Esophagus muscularis mucosa (tissue), 4 donors: ENCODE measurements at regions not wholly inside any gene's neighbourhood (a gene's known extent, or its start where the extent isn't known, plus 50 kb on each side); places are given as distances from the start of the nearest gene placed in this dataset.

Experiments used
- EP300 ChIP-seq: sonication (generic); formaldehyde crosslinking; IDR thresholded peaks from one replicate; pipeline ENCODE4 v1.6.1; 2017; ENCODE audit warnings: antibody characterized with exemption
- POLR2A ChIP-seq: fragments of 450-650 bp; IDR thresholded peaks from one replicate; pipeline ENCODE4 v1.6.1; 2017; ENCODE audit warnings: antibody characterized with exemption, moderate library complexity, mild to moderate bottlenecking, low read depth
- POLR2AphosphoS5 ChIP-seq, 2 donors: sonication (generic); formaldehyde crosslinking; IDR thresholded peaks; one replicate each; pipeline ENCODE4 v1.6.1; 2017; ENCODE audit warnings: antibody characterized with exemption in 2 of 2
- TF ChIP-seq, protein P1 (sequence below), 3 experiments: fragments of 200-600 bp in 2 of 3; fragments of 450-650 bp in 1 of 3; sonication (generic) in 2 of 3; IDR thresholded peaks; one replicate each; pipeline ENCODE4 v1.5.1; 2017 to 2019; ENCODE audit warnings: antibody characterized with exemption in 3 of 3, mild to moderate bottlenecking in 2 of 3, moderate library complexity in 1 of 3

DNA sequence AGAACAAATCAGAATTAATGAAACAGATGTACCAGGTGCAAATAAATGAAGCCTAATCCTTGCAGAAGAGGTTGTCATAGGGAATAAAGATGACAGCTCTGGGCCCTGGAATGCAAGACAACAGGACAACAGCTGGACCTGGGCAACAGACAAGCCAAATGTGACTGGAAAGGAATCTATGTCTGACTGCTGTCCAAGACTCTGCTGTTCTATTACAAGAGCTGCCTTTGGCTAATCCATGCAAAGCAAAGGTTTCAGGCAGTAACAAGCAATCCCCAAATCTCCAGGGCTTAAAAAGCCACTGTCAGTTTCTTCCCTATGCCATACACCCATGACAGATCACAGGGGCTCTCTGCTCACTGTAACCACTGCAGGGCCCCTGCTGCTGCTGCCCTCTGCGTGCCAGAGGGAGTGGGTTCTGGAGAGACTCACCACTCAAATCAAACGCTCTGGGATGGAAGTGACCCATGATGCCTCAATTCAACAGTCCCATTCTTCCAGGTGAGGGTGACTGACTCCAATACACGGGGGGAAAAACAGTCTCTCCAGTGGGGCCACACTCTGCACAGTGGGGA lies 218.9 kb upstream of the SFSWAP start:
- TF ChIP-seq, protein P1, sequence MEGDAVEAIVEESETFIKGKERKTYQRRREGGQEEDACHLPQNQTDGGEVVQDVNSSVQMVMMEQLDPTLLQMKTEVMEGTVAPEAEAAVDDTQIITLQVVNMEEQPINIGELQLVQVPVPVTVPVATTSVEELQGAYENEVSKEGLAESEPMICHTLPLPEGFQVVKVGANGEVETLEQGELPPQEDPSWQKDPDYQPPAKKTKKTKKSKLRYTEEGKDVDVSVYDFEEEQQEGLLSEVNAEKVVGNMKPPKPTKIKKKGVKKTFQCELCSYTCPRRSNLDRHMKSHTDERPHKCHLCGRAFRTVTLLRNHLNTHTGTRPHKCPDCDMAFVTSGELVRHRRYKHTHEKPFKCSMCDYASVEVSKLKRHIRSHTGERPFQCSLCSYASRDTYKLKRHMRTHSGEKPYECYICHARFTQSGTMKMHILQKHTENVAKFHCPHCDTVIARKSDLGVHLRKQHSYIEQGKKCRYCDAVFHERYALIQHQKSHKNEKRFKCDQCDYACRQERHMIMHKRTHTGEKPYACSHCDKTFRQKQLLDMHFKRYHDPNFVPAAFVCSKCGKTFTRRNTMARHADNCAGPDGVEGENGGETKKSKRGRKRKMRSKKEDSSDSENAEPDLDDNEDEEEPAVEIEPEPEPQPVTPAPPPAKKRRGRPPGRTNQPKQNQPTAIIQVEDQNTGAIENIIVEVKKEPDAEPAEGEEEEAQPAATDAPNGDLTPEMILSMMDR (IDR thresholded peaks at IDR 0.05) = no peak
- TF ChIP-seq POLR2AphosphoS5 (IDR thresholded peaks at IDR 0.05) = no peak
- no peak for TF ChIP-seq POLR2A
- no peak for TF ChIP-seq EP300
